OCI-LY7 (cell line): ENCODE measurements at regions not wholly inside any gene's neighbourhood (a gene's known extent, or its start where the extent isn't known, plus 50 kb on each side); places are given as distances from the start of the nearest gene placed in this dataset.

Experiments used
- BruUV-seq: library from RNA; stranded (reverse); fragments of 400-500 nt; replicated peaks from 2 replicates; lab custom pipeline; 2021; lab: Mats Ljungman, UMichigan
- CTCF ChIA-PET: fragments of 300-600 bp; sonication (Branson Sonifier 250); formaldehyde crosslinking; loops from one replicate; lab custom pipeline; 2022; ENCODE audit warnings: antibody characterized with exemption; ENCODE audit not compliant: unreplicated experiment; lab: Charles Lee
- POLR2A ChIA-PET: fragments of 300-600 bp; sonication (Branson Sonifier 250); formaldehyde crosslinking; loops from one replicate; lab custom pipeline; 2022; ENCODE audit warnings: antibody characterized with exemption; lab: Charles Lee
- DNase-seq: peaks from one replicate; pipeline ENCODE4 v3.0.0-alpha.2; 2015; ENCODE audit warnings: low spot score
- H2AFZ ChIP-seq: fragments of 200-600 bp; sonication (generic), shearing (Covaris generic); 2 replicates; pipeline ENCODE4 v1.6.1; 2014; ENCODE audit warnings: mild to moderate bottlenecking, antibody characterized with exemption, low read length, moderate library complexity
- H3K27ac ChIP-seq: fragments of 200-600 bp; sonication (generic); 2 replicates; pipeline ENCODE4 v1.5.1; 2014; ENCODE audit warnings: mixed run types, low read depth, mild to moderate bottlenecking, moderate library complexity, low read length, inconsistent platforms; ENCODE audit not compliant: poor library complexity, severe bottlenecking
- H3K36me3 ChIP-seq: fragments of 200-600 bp; sonication (generic); 2 replicates; pipeline ENCODE4 v1.6.1; 2014; ENCODE audit warnings: mild to moderate bottlenecking, antibody characterized with exemption, low read length, moderate library complexity, mixed read lengths; ENCODE audit not compliant: insufficient read depth
- H3K4me1 ChIP-seq: fragments of 200-600 bp; sonication (generic); 2 replicates; pipeline ENCODE4 v1.5.1; 2014; ENCODE audit warnings: mild to moderate bottlenecking, low read length; ENCODE audit not compliant: insufficient read depth, poor library complexity, severe bottlenecking
- H3K4me2 ChIP-seq: fragments of 200-600 bp; sonication (generic); 2 replicates; pipeline ENCODE4 v1.6.1; 2014; ENCODE audit warnings: mild to moderate bottlenecking, low read length
- H3K4me3 ChIP-seq: fragments of 200-600 bp; sonication (generic); 2 replicates; pipeline ENCODE4 v1.5.1; 2014; ENCODE audit warnings: mild to moderate bottlenecking, low read depth, low read length; ENCODE audit not compliant: poor library complexity, severe bottlenecking
- H3K79me2 ChIP-seq: fragments of 200-600 bp; sonication (generic); 2 replicates; pipeline ENCODE4 v1.6.1; 2016; ENCODE audit warnings: low read depth, mild to moderate bottlenecking, low read length, moderate library complexity, mixed read lengths; ENCODE audit not compliant: insufficient read depth
- H3K9me2 ChIP-seq: fragments of 200-600 bp; sonication (generic); 2 replicates; pipeline ENCODE4 v1.6.1; 2016; ENCODE audit warnings: mild to moderate bottlenecking, low read length, mixed read lengths; ENCODE audit not compliant: insufficient read depth
- H3K9me3 ChIP-seq: fragments of 200-600 bp; sonication (generic); 2 replicates; pipeline ENCODE4 v1.6.1; 2014; ENCODE audit warnings: mild to moderate bottlenecking, mixed run types, low read length, mixed read lengths
- H4K20me1 ChIP-seq: fragments of 200-600 bp; sonication (generic); 2 replicates; pipeline ENCODE4 v1.6.1; 2014; ENCODE audit warnings: mild to moderate bottlenecking, antibody characterized with exemption, low read length, moderate library complexity, mixed read lengths; ENCODE audit not compliant: insufficient read depth
- CTCF ChIP-seq: fragments of 200-600 bp; sonication (generic); conservative IDR thresholded peaks from 2 replicates; pipeline ENCODE4 v1.5.1; 2014; ENCODE audit warnings: mild to moderate bottlenecking, antibody characterized with exemption, low read length, moderate library complexity, mixed read lengths
- EZH2phosphoT487 ChIP-seq: fragments of 200-600 bp; sonication (generic); IDR thresholded peaks from 2 replicates; pipeline ENCODE4 v1.6.1; 2018; ENCODE audit warnings: low read depth, borderline replicate concordance, mild to moderate bottlenecking, mixed run types, antibody characterized with exemption, low read length, moderate library complexity, mixed read lengths
- intact Hi-C: fragments of 100-400 bp; cut with micrococcal nuclease; formaldehyde crosslinking; loops from one replicate; pipeline ENCODE4 v1.10.0; 2022; ENCODE audit not compliant: unreplicated experiment

DNA sequence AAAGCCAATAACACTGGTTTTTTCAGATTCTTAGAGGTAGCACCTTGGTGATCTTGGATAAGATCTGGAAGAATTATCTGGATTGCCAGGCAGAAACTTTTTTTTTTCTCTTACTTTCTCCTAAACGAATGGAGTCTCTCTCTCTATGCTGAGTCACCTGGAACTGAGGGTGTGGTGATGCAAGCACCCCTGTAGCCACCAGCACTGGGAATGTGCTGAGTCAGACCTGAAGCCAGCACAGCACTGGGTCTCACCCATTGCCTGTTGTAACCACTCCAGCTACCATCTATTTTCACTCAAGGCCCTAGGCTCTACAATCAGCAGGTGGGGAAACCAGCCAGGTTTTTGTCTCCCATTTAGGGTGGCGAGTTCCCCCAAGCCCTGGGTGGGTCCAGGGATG lies 923.8 kb downstream of the RAPGEF2 start:
- ChIA-PET POLR2A (no interaction called here), CTCF (no interaction called here)
- Histone ChIP-seq H3K4me2 (no peak overlapping the region), H4K20me1 (no peaks in the 10 kb centered on the region), H3K9me2 (no peaks in the 10 kb centered on the region), H3K4me3 (no peak overlapping the region), H3K27ac (no peak overlapping the region), H3K9me3 (no peaks in the 10 kb centered on the region), H3K4me1 (no peaks in the 10 kb centered on the region), H2AFZ (no peak overlapping the region), H3K79me2 (no peaks in the 10 kb centered on the region), H3K36me3 (no peaks in the 10 kb centered on the region)
- BruUV-seq: no TSS peak
- no peak for DNase-seq
- TF ChIP-seq CTCF: no peak
- TF ChIP-seq EZH2phosphoT487: no peak
- intact Hi-C loops: no loop called here

DNA sequence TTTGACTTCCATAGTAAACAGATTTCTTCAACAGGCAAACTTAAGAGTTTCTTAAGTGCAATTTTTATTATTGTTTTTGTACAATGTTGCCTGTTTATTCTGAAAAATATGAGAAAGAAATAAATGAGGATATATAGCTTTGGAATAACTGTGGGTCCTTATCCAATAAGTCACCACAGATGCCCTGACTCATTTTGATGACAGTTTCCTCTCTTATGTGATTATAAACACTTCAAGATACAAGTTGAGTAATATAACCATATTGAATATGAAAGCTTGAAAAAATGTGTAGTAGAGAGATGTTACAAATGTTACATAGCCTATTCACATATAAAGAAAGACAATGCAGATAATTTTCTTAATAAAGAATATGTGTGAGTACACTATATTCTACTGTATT lies 931.6 kb downstream of the RAPGEF2 start:
- H3K36me3 ChIP-seq: no peaks in the 10 kb centered on the region
- TF ChIP-seq EZH2phosphoT487: no peak
- no peak for TF ChIP-seq CTCF
- no peaks in the 10 kb centered on the region for H3K79me2 ChIP-seq
- H3K9me3 ChIP-seq: no peaks in the 10 kb centered on the region
- no peak overlapping the region for H3K4me2 ChIP-seq
- intact Hi-C loops: no loop called here
- H3K4me3 ChIP-seq: no peak overlapping the region
- no peak overlapping the region for H2AFZ ChIP-seq
- H3K27ac ChIP-seq: no peak overlapping the region
- no TSS peak for BruUV-seq
- ChIA-PET CTCF (no interaction called here), POLR2A (no interaction called here)
- H3K4me1 ChIP-seq: no peaks in the 10 kb centered on the region
- H4K20me1 ChIP-seq: no peaks in the 10 kb centered on the region
- H3K9me2 ChIP-seq: no peaks in the 10 kb centered on the region
- no peak for DNase-seq

DNA sequence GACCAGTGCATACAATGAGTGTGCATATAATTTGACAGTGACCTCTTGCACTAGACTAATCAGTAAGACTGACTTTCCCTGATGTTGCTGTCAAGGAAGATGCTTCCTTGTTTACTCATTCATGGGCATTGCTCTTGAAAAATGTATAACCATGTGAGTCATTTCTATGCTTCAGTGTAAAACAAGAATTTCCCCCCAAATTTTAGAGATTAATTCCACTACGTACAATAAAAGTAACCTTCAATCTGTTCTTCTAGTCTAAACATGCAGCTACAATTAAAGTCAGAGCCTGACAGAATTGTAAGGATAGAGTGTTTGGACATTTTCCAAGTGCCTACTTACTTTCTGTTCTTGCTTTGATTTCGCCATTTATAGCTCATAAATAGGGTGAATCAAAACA lies 935.7 kb downstream of the RAPGEF2 start:
- POLR2A ChIA-PET: no interaction called here
- Histone ChIP-seq H3K36me3 (no peaks in the 10 kb centered on the region), H4K20me1 (no peaks in the 10 kb centered on the region), H3K4me1 (no peaks in the 10 kb centered on the region), H3K27ac (no peak overlapping the region), H3K79me2 (no peaks in the 10 kb centered on the region), H3K9me3 (no peaks in the 10 kb centered on the region), H2AFZ (no peak overlapping the region), H3K4me3 (no peak overlapping the region), H3K4me2 (no peak overlapping the region), H3K9me2 (no peaks in the 10 kb centered on the region)
- no TSS peak for BruUV-seq
- intact Hi-C loops: no loop called here
- CTCF ChIA-PET: no interaction called here
- no peak for TF ChIP-seq EZH2phosphoT487
- no peak for TF ChIP-seq CTCF
- DNase-seq: no peak
